ENCODE measurements at regions not wholly inside any gene's neighbourhood (a gene's known extent, or its start where the extent isn't known, plus 50 kb on each side); places are given as distances from the start of the nearest gene placed in this dataset.

GRCh38 chr2:103002954-103003353 is 241.1 kb downstream of the TMEM182 start:
- Histone ChIP-seq H3K9me3 (ENCODE audit: control extremely low read depth in 1 of 5, control insufficient read depth in 4 of 5, insufficient read depth in 2 of 5, low read depth in 1 of 5, low read length in 4 of 5) (peaks cover 0 to 4% (median 0%) of the 10 kb centered on the region in 5 experiments), H3K4me1 (ENCODE audit: control extremely low read depth in 1 of 4, control insufficient read depth in 4 of 4, insufficient read depth in 4 of 4, low read length in 3 of 4) (no peaks in the 10 kb centered on the region)
- WGBS (ENCODE audit: insufficient coverage) = 100% methylated on average over 1 of the region's 4 CpGs

GRCh38 chr2:103003750-103004260 is 242.0 kb downstream of the TMEM182 start:
- H3K36me3 ChIP-seq (ENCODE audit: control insufficient read depth in 4 of 4, insufficient read depth in 4 of 4, low read length in 3 of 4) = no peaks in the 10 kb centered on the region
- no peak overlapping the region for H3K27ac ChIP-seq (ENCODE audit: insufficient read depth in 1 of 2, low read depth in 1 of 2, low read length in 2 of 2, poor library complexity in 1 of 2, severe bottlenecking in 2 of 2)
- ChIA-PET CTCF (no interaction called here), POLR2A (no interaction called here)
- WGBS (ENCODE audit: insufficient coverage) = 99% methylated on average over 9 of the region's 9 CpGs
- no peaks in the 10 kb centered on the region for H3K27me3 ChIP-seq (replicated peaks in 2 of 5; ENCODE audit: control insufficient read depth in 4 of 5, insufficient read depth in 5 of 5, low read length in 4 of 5)
- no peak overlapping the region for H3K4me3 ChIP-seq (ENCODE audit: control insufficient read depth in 1 of 7, extremely low read depth in 1 of 7, insufficient read depth in 4 of 7, low read depth in 2 of 7, low read length in 6 of 7)
- DNase-seq = no peak
- peaks cover 0 to 3% (median 0%) of the 10 kb centered on the region in 5 experiments for H3K9me3 ChIP-seq (ENCODE audit: control extremely low read depth in 1 of 5, control insufficient read depth in 4 of 5, insufficient read depth in 2 of 5, low read depth in 1 of 5, low read length in 4 of 5)
- no peaks in the 10 kb centered on the region for H3K4me1 ChIP-seq (ENCODE audit: control extremely low read depth in 1 of 4, control insufficient read depth in 4 of 4, insufficient read depth in 4 of 4, low read length in 3 of 4)

More at GRCh38 chr2:103002954-103003353, 241.1 kb downstream of the TMEM182 start:
- H3K4me3 ChIP-seq (ENCODE audit: control insufficient read depth in 1 of 7, extremely low read depth in 1 of 7, insufficient read depth in 4 of 7, low read depth in 2 of 7, low read length in 6 of 7) = no peak overlapping the region
- ChIA-PET POLR2A (no interaction called here), CTCF (no interaction called here)
- H3K36me3 ChIP-seq (ENCODE audit: control insufficient read depth in 4 of 4, insufficient read depth in 4 of 4, low read length in 3 of 4) = no peaks in the 10 kb centered on the region
- no peak for DNase-seq
- H3K27ac ChIP-seq (ENCODE audit: insufficient read depth in 1 of 2, low read depth in 1 of 2, low read length in 2 of 2, poor library complexity in 1 of 2, severe bottlenecking in 2 of 2) = no peak overlapping the region
- no peaks in the 10 kb centered on the region for H3K27me3 ChIP-seq (replicated peaks in 2 of 5; ENCODE audit: control insufficient read depth in 4 of 5, insufficient read depth in 5 of 5, low read length in 4 of 5)

DNA sequence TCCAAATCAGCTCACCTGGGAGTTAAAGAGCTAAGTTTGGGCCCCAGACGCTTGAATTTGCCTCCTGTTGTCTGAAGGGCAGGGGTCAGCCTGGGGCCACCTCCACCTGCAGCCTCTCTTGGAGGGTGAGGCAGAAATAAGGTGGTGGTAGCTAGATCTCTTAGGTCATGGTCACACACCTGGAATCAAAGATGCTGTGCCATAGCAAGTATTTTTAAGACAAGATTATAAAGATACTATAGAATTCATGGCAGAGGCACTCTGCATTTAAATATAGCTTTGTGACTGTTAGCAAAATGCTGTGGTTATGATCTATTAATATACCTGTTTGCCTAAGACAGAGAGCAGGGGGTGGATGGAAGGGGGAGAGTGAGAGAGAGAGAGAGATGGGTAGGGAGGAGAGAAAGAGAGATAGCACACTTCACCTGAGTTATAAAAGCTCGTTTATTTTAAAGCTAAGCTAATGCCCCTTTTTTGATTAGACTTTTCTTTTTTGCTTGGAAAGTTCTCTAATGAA is 242.7 kb downstream of the TMEM182 start:
- Histone ChIP-seq H3K27me3 (replicated peaks in 2 of 5; ENCODE audit: control insufficient read depth in 4 of 5, insufficient read depth in 5 of 5, low read length in 4 of 5) (no peaks in the 10 kb centered on the region), H3K9me3 (ENCODE audit: control extremely low read depth in 1 of 5, control insufficient read depth in 4 of 5, insufficient read depth in 2 of 5, low read depth in 1 of 5, low read length in 4 of 5) (peaks cover 0 to 3% (median 0%) of the 10 kb centered on the region in 5 experiments), H3K4me3 (ENCODE audit: control insufficient read depth in 1 of 7, extremely low read depth in 1 of 7, insufficient read depth in 4 of 7, low read depth in 2 of 7, low read length in 6 of 7) (no peak overlapping the region), H3K27ac (ENCODE audit: insufficient read depth in 1 of 2, low read depth in 1 of 2, low read length in 2 of 2, poor library complexity in 1 of 2, severe bottlenecking in 2 of 2) (no peak overlapping the region), H3K36me3 (ENCODE audit: control insufficient read depth in 4 of 4, insufficient read depth in 4 of 4, low read length in 3 of 4) (no peaks in the 10 kb centered on the region), H3K4me1 (ENCODE audit: control extremely low read depth in 1 of 4, control insufficient read depth in 4 of 4, insufficient read depth in 4 of 4, low read length in 3 of 4) (no peaks in the 10 kb centered on the region)
- no peak for DNase-seq
- CTCF ChIA-PET = no interaction called here
- WGBS (ENCODE audit: insufficient coverage) = 100% methylated on average over 1 of the region's 2 CpGs
- POLR2A ChIA-PET = no interaction called here

DNA sequence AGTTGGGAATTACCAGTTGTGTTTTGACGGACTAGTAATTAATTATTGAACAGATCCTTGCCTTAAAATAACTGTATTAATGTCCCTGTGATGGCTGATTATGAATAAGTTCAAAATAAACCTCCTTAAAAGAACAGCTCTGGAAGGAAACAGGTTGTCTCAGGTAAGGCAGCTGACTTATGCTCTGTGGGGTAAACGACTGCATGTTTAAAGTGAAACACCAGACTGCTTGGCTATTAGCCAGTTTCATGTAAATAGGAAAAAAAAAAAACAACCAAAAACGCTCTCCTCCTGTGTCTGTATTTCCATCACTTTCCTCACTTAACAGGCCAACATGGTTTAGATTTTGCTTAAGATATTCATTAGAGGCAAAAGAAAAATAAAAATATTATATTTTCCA is 243.6 kb downstream of the TMEM182 start:
- DNase-seq = no peak
- Histone ChIP-seq H3K4me3 (ENCODE audit: control insufficient read depth in 1 of 7, extremely low read depth in 1 of 7, insufficient read depth in 4 of 7, low read depth in 2 of 7, low read length in 6 of 7) (no peak overlapping the region), H3K27me3 (replicated peaks in 2 of 5; ENCODE audit: control insufficient read depth in 4 of 5, insufficient read depth in 5 of 5, low read length in 4 of 5) (no peaks in the 10 kb centered on the region), H3K4me1 (ENCODE audit: control extremely low read depth in 1 of 4, control insufficient read depth in 4 of 4, insufficient read depth in 4 of 4, low read length in 3 of 4) (no peaks in the 10 kb centered on the region), H3K27ac (ENCODE audit: insufficient read depth in 1 of 2, low read depth in 1 of 2, low read length in 2 of 2, poor library complexity in 1 of 2, severe bottlenecking in 2 of 2) (no peak overlapping the region), H3K36me3 (ENCODE audit: control insufficient read depth in 4 of 4, insufficient read depth in 4 of 4, low read length in 3 of 4) (no peaks in the 10 kb centered on the region), H3K9me3 (ENCODE audit: control extremely low read depth in 1 of 5, control insufficient read depth in 4 of 5, insufficient read depth in 2 of 5, low read depth in 1 of 5, low read length in 4 of 5) (peaks cover 0 to 3% (median 0%) of the 10 kb centered on the region in 5 experiments)
- 60% methylated on average over 1 of the region's 3 CpGs for WGBS (ENCODE audit: insufficient coverage)
- ChIA-PET CTCF (no interaction called here), POLR2A (no interaction called here)

DNA sequence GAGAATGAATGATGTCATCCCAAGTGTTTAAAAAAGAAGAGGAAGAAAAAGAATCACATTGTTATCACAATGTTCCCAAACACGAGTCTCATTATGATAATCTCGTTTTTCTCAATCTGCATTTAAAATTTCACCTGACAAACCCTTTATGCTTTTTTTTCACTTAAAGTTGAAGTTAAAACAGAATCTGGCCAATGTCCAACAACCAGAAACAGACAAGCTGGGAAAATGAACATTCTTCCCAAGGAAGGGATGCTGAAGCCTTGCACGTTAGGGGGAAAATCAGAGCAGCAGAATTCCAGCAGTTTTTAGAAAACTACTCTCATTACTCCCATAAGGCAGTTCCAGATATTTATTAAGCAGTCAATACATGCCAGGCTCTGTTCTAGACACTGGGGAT is 245.3 kb downstream of the TMEM182 start:
- no peak for DNase-seq
- Histone ChIP-seq H3K4me3 (ENCODE audit: control insufficient read depth in 1 of 7, extremely low read depth in 1 of 7, insufficient read depth in 4 of 7, low read depth in 2 of 7, low read length in 6 of 7) (no peak overlapping the region), H3K9me3 (ENCODE audit: control extremely low read depth in 1 of 5, control insufficient read depth in 4 of 5, insufficient read depth in 2 of 5, low read depth in 1 of 5, low read length in 4 of 5) (peaks cover 0 to 2% (median 0%) of the 10 kb centered on the region in 5 experiments), H3K4me1 (ENCODE audit: control extremely low read depth in 1 of 4, control insufficient read depth in 4 of 4, insufficient read depth in 4 of 4, low read length in 3 of 4) (no peaks in the 10 kb centered on the region), H3K36me3 (ENCODE audit: control insufficient read depth in 4 of 4, insufficient read depth in 4 of 4, low read length in 3 of 4) (no peaks in the 10 kb centered on the region), H3K27me3 (replicated peaks in 2 of 5; ENCODE audit: control insufficient read depth in 4 of 5, insufficient read depth in 5 of 5, low read length in 4 of 5) (no peaks in the 10 kb centered on the region), H3K27ac (ENCODE audit: insufficient read depth in 1 of 2, low read depth in 1 of 2, low read length in 2 of 2, poor library complexity in 1 of 2, severe bottlenecking in 2 of 2) (no peak overlapping the region)
- ChIA-PET POLR2A (no interaction called here), CTCF (no interaction called here)
- WGBS (ENCODE audit: insufficient coverage) = 100% methylated on average over 1 of the region's 3 CpGs

DNA sequence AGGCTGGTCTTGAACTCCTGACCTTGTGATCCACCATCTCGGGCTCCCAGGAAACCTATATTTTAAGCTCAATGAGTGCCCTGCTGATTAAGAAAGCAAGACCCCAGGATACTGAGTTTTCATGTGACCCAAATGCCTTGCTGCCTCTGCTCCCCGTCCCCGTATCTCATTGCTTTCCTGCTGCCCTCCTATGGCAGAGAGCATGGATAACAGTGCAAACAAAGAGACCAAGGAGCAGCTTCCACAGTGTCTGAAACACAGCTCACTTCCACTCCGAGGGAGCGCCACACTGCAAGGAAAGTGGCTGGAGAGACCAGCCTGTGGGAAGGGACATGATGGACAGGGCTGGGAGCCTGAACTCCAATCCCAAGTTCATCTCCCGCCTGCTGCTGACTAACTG is 246.8 kb downstream of the TMEM182 start:
- no peak for DNase-seq
- ChIA-PET CTCF (no interaction called here), POLR2A (no interaction called here)
- Histone ChIP-seq H3K4me1 (ENCODE audit: control extremely low read depth in 1 of 4, control insufficient read depth in 4 of 4, insufficient read depth in 4 of 4, low read length in 3 of 4) (no peaks in the 10 kb centered on the region), H3K36me3 (ENCODE audit: control insufficient read depth in 4 of 4, insufficient read depth in 4 of 4, low read length in 3 of 4) (no peaks in the 10 kb centered on the region), H3K4me3 (ENCODE audit: control insufficient read depth in 1 of 7, extremely low read depth in 1 of 7, insufficient read depth in 4 of 7, low read depth in 2 of 7, low read length in 6 of 7) (no peak overlapping the region), H3K27ac (ENCODE audit: insufficient read depth in 1 of 2, low read depth in 1 of 2, low read length in 2 of 2, poor library complexity in 1 of 2, severe bottlenecking in 2 of 2) (no peak overlapping the region), H3K9me3 (ENCODE audit: control extremely low read depth in 1 of 5, control insufficient read depth in 4 of 5, insufficient read depth in 2 of 5, low read depth in 1 of 5, low read length in 4 of 5) (no peaks in the 10 kb centered on the region), H3K27me3 (replicated peaks in 2 of 5; ENCODE audit: control insufficient read depth in 4 of 5, insufficient read depth in 5 of 5, low read length in 4 of 5) (no peaks in the 10 kb centered on the region)
- WGBS (ENCODE audit: insufficient coverage) = 85% methylated on average over 4 of the region's 6 CpGs

- 95% methylated on average over 4 of the region's 5 CpGs for WGBS (ENCODE audit: insufficient coverage)
Observed at GRCh38 chr2:103009871-103010270, 248.0 kb downstream of the TMEM182 start.

More at GRCh38 chr2:103009871-103010270, 248.0 kb downstream of the TMEM182 start:
- H3K36me3 ChIP-seq (ENCODE audit: control insufficient read depth in 4 of 4, insufficient read depth in 4 of 4, low read length in 3 of 4) = no peaks in the 10 kb centered on the region
- no peak overlapping the region for H3K27ac ChIP-seq (ENCODE audit: insufficient read depth in 1 of 2, low read depth in 1 of 2, low read length in 2 of 2, poor library complexity in 1 of 2, severe bottlenecking in 2 of 2)
- ChIA-PET POLR2A (no interaction called here), CTCF (no interaction called here)
- no peaks in the 10 kb centered on the region for H3K4me1 ChIP-seq (ENCODE audit: control extremely low read depth in 1 of 4, control insufficient read depth in 4 of 4, insufficient read depth in 4 of 4, low read length in 3 of 4)
- peaks cover 0 to 2% (median 0%) of the 10 kb centered on the region in 5 experiments for H3K27me3 ChIP-seq (replicated peaks in 2 of 5; ENCODE audit: control insufficient read depth in 4 of 5, insufficient read depth in 5 of 5, low read length in 4 of 5)
- no peaks in the 10 kb centered on the region for H3K9me3 ChIP-seq (ENCODE audit: control extremely low read depth in 1 of 5, control insufficient read depth in 4 of 5, insufficient read depth in 2 of 5, low read depth in 1 of 5, low read length in 4 of 5)
- DNase-seq = no peak
- no peak overlapping the region for H3K4me3 ChIP-seq (ENCODE audit: control insufficient read depth in 1 of 7, extremely low read depth in 1 of 7, insufficient read depth in 4 of 7, low read depth in 2 of 7, low read length in 6 of 7)

Data from common myeloid progenitor, CD34-positive (primary cell).